NCI-H524 (cell line): ENCODE measurements at regions not wholly inside any gene's neighbourhood (a gene's known extent, or its start where the extent isn't known, plus 50 kb on each side); places are given as distances from the start of the nearest gene placed in this dataset.
"Not testable (repeated sequence)": the region's sequence is repeated elsewhere in the genome, so short reads cannot be mapped to it uniquely, and the experiment has no call there.

ENCODE experiments used
- DNase-seq, 2 experiments: peaks; one replicate each; lab custom pipeline; 2025; lab: John Stamatoyannopoulos, UW

DNA sequence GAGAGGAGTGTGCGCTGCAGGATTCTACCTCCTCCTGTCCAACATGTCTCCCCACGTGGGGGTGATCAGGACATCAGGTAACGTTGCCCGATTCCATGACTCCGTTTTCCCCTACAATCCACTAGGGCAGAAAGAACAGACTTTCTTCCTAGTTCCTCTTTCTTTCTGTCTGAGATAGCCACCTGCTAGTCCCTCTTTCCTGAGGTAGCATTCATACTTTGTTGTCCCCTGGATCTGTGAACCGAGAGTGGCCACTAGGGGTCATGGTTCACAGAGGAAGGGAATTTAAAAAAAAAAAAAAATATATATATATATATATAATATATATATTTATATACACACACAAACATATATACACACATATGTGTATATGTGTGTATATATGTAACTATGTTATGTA, 210.0 kb upstream of the ZNF521 start:
- peak in 1 of 2 experiments; percentile 22 for DNase-seq

DNA sequence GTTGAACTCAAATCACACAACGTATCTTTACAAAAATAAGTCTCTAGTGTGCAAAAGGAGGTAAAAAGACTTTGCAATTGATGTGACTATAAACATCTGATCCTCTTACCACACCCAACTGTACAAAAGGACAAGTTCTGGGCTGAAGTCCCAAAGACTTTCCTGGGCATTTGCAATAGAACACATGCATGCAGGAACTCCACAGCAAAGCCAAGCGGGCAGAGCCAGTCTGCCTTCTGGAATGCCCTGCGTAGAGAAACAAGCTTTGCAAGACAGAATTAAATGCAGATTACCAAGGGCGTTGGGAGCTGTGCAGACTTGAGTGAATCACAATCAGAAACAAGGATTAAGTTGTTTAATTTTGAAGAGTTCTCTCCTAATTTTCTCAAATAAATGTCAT, 208.4 kb upstream of the ZNF521 start:
- no peak for DNase-seq

DNA sequence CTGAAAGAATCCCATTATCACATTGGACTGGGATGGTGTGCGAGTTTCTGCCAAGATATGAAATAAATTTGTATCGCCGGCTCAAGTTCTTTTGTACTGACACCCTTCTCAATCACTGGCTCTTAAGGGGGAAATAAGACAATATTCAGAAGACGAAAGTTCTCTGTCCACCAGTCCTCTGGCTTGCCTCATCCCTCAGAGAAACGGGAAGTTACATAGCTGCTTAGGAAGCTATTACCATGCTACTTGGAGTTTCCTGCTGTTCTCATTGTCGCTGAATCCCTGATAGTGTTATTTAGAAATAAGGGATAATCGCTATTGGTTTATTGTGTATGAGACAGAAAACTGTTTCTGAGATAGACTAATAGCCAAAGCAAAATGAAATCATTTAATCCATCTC, 205.0 kb upstream of the ZNF521 start:
- no peak for DNase-seq

DNA sequence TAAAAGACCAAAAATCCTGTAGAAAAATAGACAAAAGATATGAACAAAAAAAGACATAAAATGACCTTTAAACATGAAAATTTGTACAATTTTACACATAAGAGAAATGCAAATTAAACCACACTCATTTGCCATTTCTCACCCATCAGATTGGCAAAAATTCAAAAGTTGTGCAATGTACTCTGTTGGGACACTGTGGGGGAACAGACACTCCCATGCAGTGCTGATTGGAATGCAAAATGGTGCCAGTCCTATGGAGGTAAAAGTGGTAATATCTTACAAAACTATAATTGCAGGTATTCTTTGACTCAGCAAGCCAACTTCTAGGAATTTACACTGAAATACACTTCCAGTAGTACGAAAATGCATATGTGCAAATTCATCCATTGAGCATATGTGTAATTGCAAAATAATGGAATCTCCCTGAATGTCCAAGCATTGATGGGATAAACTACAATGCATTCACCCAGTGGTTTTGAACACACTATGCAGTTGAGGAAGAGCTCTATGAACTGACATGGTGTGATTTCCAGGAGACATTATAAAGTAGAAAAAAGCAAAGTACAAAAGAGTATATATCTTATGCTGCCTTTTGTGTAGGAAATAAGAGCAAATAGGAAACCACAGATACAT, 201.8 kb upstream of the ZNF521 start:
- no peak for DNase-seq

DNA sequence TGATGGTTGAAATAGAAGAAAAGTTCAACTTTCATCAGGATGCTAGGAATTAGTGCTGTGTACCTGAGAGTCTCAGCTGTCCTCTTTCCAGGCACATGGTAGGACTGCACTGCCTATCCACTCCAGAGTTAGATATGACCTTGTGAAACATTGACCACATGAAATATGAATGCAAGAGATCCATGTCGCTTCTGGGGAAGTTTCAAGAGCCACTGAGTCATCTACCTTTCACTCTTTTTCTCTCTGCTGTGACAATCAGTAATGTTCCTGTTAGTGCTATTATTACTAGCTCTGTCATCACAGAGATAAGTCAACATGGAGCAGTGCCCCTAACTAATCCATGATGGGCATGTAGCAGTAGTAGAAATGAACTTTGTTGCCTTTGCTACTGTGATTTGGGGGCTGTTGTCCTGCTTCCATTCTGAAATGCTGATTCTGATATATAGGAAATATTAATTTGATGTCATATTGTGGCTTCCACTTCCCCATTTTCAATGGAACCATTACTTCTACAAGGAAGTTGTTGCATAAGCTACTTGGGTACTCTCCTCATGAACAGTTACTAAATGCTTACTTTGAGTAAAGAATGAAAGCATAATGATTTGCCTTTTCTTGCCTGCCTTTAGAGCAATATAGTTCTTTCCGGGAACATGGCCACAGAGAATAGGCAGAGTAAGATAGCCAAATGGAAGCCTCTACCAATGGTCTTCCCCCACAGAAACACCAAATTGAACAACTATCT, 192.8 kb upstream of the ZNF521 start:
- DNase-seq = no peak

DNA sequence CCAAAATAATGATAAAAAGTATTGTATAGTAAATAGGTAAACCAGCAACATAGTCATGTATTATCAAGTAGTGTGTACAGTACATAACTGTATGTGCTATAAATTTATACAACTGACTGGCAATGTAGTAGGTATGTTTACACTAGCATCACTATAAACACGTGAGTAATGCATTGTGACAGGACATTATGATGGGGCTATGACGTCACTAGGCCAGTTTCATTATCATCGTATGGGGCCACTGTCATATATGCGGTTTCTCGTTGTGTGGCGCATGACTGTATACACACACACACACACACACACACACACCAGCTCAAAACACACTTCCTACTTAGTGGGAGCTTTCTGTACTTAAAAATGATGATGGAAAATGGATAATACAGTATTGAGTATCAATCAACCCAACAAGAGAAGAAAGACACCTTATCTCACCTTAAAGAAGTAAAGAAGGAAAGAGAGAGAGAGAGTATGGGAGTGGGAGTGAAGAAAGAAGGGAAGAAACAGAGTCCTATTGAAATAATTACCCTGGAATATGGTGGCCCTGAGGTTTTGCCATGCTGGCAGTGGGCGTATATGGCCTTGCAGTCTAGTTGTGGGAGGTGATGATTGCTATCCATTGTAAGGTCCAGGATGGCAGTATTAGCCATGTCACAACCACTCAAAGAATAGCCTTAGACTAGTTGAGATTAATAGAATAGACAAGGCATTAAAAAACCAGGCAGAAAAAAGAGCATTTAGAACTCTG, 186.4 kb upstream of the ZNF521 start:
- no peak for DNase-seq

DNA sequence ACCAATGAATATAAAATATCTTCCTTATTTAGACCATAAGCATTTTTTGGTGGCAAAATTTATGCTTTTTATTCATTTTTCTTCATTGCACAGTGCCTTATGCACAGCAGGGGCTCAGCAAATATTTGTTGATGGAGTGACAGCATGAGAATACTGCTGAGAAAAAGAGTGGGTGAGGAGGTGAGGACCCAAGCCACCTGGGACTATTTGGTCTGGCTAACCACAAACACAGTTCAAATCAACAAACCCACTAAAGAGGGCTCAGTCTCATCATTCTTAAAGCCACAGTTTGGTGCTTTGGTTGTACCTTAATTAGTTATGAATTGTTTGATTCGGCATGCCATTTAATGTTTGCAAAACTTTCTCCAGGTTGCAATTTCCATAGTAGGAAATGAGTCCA, 183.5 kb upstream of the ZNF521 start:
- no peak for DNase-seq

DNA sequence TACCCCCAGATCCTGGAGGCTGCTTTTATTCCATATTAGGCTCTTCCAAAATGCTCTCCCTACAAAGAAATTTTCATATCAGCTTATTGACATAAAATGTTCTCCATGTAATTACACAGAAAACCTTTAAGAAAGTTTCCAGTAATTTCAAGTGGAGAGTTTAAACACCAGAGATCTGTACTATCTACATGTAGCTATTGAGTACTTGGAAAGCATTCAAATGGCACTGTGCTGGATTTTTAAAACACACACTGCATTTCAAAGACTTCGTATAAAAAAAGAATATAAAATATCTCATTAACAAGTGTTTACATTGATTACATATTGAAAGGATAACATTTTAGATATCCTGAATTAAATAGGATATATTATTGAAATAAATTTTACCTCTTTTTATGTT, 182.4 kb upstream of the ZNF521 start:
- no peak for DNase-seq

DNA sequence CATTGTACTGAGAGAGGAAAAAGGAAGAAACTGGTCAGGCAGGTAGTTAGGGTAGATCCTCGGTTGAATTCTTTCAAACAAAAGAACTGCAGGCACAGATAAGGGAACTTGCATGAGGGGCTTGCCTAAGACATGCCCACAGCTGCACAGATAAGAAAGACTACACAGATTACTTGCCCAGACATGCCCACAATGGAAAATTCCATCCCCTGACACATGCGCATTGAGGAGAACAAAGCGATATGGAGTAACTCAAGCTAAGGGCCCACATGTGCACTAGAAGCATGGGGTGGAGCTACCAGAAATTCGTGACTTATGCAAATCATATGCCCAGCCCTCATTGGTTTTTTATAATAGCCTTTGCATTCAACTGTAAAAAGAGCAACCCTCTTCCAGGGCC, 181.3 kb upstream of the ZNF521 start:
- DNase-seq = no peak

DNA sequence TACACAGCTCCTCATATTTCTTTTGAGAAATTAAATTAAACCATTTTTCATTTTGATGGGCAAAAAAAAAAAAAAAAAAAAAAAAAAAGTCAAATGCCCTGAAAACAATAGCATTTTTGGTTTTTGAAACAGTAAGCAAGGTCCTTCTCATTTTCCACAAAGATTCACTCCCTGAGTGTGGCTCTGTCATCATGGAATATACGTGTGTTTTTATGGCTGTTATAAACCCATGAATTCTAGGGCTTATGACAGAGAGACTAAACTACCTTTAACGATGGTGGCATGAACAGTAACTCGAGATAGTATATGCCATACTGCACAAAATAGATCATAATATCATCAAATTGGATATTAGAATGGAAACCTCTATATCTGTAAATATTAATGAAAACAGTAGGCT, 179.2 kb upstream of the ZNF521 start:
- no peak for DNase-seq

DNA sequence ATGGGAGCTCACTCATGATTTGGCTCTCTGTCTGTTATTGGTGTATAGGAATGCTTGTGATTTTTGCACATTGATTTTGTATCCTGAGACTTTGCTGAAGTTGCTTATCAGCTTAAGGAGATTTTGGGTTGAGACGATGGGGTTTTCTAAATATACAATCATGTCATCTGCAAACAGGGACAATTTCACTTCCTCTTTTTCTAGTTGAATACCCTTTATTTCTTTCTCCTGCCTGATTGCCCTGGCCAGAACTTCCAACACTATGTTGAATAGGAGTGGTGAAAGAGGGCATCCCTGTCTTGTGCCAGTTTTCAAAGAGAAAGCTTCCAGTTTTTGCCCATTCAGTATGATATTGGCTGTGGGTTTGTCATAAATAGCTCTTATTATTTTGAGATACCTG, 173.8 kb upstream of the ZNF521 start:
- not testable (repeated sequence) for DNase-seq

DNA sequence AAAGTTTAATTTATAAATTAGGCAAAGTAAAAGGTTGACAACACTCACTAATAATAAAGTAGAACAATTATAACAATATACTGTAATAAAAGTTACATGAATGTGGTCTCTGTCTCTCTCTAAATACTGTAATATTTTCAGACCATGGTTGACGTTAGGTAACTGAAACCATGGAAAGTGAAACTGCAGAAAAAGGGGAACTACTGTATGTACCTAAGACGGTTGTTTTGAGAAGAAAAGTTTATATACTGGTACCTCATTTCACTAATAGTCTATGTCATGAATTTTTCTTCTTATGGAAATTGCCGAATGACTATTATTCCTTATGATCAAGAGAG, 166.7 kb upstream of the ZNF521 start:
- no peak for DNase-seq

DNA sequence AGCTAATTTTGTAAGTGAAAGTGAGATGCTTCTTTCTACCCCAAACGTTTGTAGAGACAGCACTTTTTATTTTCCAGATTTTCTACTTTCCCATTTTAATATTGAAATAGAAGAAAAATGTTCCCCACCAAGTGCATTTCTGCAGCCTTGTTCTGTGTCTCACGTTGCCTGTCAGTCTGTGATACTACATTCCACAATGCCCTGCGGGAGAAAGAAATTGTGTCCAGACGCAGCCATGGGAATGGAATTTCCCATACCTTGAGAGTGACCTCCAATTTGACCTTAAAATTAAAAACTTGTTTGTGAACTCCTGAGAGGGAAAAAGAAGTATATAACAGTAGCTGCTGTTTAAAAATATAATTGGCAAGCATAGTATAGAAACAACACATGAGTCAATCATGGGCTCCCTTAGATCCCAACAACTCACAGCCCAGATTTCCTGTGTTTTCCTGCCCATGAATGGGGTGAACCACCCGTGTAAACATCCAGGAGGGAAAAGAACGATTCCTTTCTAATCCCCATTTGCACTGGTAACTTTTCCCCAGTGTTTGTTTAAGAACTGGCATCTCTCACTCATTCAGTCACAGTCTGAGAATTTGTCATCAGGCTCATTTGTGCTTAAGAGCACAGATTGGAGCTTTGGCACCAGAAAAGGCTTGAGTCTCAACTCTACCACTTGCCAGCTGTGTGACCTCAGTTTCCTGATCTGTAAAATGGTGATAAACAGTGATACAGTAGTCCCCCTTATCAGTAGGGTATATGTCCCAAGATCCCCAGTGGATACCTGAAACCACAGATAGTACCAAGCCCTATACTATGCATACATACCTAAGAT, 166.1 kb upstream of the ZNF521 start:
- no peak for DNase-seq

DNA sequence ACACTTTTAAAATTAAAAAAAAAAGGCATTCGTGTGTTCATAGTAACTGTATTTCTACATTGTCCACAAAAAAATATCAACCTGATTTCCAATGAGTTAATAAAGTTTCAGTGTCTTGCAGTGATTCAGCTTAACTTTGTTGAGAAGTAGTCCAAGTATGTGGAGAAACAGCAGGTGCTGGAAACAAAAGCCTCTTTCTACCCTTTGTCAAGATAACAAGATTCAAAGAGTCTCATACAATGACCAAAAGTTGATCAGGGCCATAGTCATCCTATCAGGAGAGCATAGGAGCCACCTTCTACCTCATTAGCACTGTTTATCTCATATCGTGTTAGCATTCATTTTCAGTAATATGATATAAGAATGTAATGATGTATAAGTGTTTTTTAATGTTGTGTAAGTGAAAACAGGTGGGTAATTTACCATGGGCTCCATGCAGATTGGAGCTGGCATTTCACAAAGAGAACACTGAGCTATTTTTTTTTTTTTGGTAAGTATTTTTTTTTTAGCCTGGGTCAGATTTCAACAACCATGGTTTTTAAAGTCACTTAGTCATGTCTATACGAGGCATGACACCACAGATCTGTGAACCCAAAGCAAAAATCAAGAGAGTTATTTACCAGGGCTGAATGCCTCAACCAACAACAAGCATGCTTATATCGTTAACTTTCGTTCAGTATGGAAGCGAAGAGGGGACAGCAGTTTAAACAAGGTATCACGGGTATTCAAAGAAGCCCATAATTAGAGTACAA, 165.0 kb upstream of the ZNF521 start:
- peak; percentile 0 to 26 for DNase-seq

DNA sequence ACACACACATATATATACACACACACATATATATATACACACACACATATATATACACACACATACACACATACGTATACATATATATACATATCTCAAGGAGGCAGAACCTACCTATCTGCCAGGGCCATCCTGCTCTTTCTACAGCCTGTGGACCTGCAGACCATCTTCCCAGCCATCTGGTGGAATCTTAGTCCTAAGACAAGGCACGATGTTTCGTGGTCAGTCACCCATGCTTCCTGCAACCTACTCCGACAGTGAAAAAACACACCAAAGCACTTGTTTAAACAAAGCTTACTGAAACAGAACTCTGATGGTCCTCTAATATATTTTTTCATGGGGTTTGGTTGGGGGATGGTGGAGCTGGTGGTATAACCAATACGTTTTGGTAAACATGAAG, 164.2 kb upstream of the ZNF521 start:
- DNase-seq = no peak

DNA sequence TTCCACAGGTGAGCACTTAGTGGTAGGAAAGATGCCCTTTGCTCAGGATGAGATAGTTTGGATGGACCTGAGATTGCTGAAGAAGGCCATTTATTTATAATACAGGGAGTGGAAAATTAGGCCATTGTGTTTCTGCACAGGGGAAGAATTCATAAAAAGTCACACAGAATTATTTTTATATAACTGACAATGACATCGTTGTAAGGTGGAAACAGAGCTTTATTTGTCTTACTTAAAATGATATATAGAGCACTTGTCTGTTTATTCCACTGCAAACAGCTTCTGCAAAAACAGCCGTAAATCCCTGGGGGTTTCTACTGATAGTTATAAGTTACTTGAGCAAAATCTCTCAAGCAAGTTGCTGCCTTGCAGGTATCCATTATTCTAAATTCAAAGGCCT, 158.1 kb upstream of the ZNF521 start:
- no peak for DNase-seq

DNA sequence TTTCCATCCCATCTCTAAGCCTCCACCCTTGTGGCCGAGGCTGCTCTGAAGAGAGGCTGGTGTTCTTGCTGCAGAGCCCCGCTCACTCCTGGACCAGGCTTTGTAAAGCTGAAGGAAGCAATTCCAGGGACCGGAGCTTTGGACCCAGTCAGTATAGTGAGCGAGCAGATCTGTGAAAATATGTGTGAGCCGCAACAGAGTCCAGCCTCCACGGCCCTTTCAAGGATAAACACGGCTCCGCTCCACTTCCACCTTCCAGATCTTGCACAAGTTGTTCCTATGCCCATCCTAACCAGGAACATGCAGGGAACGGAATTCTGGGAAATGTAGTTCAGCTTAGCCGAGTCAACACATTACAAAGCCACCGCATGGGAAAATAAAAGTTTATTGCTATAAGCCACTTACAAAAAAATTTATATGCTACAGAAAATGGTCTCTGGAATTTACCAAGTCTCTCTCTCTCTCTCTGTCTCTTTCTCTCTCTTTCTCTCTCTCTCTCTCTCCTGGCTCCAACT, 151.7 kb upstream of the ZNF521 start:
- DNase-seq = peak; percentile 37 to 73

DNA sequence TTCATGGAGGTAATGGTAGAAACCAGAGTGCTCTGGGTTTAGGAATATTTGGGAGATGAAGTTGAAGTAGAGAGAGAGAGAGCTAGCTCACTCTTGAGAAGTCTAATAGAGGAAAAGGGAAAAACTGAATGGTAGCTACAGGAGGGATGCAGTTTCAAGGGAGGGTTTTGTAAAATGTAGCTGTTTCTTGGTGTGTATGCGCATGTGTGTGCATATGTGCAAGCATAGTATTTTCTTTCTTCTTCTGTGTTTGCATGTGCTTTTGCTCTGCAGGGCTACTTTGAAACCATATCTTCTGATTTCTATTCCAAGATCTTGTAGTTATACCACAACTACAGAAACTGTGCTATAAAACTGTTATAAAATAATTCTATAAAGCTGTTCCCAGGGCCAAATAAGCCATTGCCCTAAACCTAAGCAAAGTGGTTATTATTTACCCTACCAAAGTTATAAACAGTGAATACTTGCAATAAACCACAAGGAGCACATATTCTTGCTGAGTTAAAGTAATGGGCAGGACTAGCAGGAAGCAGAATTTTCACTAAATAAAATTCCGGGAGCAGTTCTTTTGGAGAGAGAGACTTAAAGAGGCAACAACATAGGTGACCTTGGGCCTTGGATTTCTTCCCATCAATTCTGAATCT, 145.3 kb upstream of the ZNF521 start:
- no peak for DNase-seq

DNA sequence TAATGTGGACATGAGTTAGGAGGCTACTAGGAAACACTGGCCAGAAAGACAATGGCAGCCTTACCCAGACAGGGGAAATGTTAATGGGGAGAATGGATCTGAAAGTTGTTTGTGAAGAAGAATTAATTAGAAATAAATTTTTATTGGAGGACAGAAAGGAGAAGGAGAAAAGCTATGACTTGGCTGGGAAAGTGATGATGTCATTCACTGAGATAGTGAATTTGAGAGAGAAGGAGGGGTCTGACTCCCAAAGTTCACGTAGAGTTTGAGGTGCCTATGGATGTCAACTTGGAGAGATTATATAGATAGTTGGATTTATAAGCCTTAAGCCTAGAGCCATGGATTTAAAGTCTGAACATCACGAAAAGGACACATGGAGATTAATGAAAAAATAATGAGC, 144.6 kb upstream of the ZNF521 start:
- no peak for DNase-seq

DNA sequence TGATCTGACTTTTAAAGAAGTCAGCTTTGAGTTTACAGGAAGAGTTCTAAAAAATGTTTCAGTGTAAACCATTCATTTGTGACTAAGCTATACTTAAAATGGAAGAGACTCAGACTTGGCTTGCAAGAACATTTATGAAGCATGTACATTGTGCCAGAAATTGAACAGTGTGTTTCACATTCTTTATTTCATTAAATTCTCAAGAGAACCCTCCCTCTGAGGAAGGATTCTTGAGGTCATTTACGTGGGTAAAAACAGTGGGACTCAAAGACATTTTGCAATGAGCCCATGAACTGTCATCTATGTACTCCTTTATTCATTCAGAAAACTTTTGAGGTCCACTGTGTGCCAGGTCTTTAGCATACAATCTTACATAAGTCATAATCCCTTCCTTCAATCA, 143.6 kb upstream of the ZNF521 start:
- no peak for DNase-seq

DNA sequence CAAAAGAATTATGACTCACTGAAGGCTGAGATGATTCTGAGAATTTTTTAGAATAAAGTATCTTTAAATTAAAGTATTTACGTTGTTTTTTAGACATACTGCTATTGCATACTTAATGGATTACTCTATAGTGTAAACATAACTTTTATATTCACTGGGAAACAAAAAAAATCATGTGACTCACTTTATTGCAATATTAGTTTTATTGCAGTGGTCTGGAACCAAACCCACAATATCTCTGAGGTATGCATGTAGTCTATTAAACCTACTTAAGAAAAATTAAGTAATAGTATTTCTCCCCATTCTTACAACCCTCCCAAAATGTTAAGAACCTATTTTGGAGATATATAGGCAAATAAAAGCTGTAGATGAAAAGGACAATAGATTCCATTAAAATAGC, 142.9 kb upstream of the ZNF521 start:
- DNase-seq = no peak
